ENCODE measurements at regions not wholly inside any gene's neighbourhood (a gene's known extent, or its start where the extent isn't known, plus 50 kb on each side); places are given as distances from the start of the nearest gene placed in this dataset.

- TF ChIP-seq CTCF (IDR thresholded peaks at IDR 0.05; ENCODE audit: low read depth, low read length, missing input control) (no peak), HNF4G (IDR thresholded peaks at IDR 0.05) (no peak), RXRA (IDR thresholded peaks at IDR 0.05) (no peak), TAF1 (conservative IDR thresholded peaks at IDR 0.05) (no peak), SP1 (IDR thresholded peaks at IDR 0.05) (no peak), YY1 (IDR thresholded peaks at IDR 0.05) (no peak), ATF3 (IDR thresholded peaks at IDR 0.05) (no peak), REST (IDR thresholded peaks at IDR 0.05) (no peak), FOXA1 (IDR thresholded peaks at IDR 0.05) (no peak), EGR1 (IDR thresholded peaks at IDR 0.05; ENCODE audit: low read depth in 2 of 2) (no peak), RAD21 (IDR thresholded peaks at IDR 0.05) (no peak)
- TF ChIP-seq, protein P1, sequence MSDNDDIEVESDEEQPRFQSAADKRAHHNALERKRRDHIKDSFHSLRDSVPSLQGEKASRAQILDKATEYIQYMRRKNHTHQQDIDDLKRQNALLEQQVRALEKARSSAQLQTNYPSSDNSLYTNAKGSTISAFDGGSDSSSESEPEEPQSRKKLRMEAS (IDR thresholded peaks at IDR 0.05) = no peak
- TF ChIP-seq, protein P2, sequence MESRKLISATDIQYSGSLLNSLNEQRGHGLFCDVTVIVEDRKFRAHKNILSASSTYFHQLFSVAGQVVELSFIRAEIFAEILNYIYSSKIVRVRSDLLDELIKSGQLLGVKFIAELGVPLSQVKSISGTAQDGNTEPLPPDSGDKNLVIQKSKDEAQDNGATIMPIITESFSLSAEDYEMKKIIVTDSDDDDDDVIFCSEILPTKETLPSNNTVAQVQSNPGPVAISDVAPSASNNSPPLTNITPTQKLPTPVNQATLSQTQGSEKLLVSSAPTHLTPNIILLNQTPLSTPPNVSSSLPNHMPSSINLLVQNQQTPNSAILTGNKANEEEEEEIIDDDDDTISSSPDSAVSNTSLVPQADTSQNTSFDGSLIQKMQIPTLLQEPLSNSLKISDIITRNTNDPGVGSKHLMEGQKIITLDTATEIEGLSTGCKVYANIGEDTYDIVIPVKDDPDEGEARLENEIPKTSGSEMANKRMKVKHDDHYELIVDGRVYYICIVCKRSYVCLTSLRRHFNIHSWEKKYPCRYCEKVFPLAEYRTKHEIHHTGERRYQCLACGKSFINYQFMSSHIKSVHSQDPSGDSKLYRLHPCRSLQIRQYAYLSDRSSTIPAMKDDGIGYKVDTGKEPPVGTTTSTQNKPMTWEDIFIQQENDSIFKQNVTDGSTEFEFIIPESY (IDR thresholded peaks at IDR 0.05) = no peak
Observed at GRCh38 chr9:13480693-13481092, 201.2 kb upstream of the MPDZ start.
